Cerebellar cortex (tissue), 1 donor: ENCODE measurements at regions not wholly inside any gene's neighbourhood (a gene's known extent, or its start where the extent isn't known, plus 50 kb on each side); places are given as distances from the start of the nearest gene placed in this dataset.
"Not testable (repeated sequence)": the region's sequence is repeated elsewhere in the genome, so short reads cannot be mapped to it uniquely, and the experiment has no call there.

Source experiments
- DNase-seq: peaks from one replicate; pipeline ENCODE4 v3.0.0-alpha.2; 2015; ENCODE audit warnings: low spot score

GRCh38 chr3:137460944-137461343 is 303.2 kb upstream of the SOX14 start:
- DNase-seq, result no peak

GRCh38 chr3:137463131-137463530 is 301.0 kb upstream of the SOX14 start:
- no peak for DNase-seq

DNA sequence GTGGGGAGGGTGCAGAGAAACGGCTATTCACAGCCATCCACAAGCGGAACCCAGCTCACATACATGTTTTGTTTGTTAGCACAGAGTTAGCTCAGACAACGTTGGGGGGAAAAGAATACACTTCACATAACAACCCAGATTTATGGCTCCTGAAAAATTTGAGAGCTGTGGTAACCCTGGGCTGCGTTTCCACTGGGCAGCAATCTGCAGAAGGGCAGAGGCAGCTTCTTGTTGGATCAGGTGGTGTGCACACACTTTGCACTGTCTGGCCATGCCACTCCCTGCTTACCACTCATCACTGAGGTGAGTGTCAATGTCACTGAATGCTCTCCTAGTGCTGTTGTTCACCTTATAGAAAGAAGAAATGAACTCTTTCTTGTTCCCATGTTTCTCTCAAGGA is 299.8 kb upstream of the SOX14 start:
- DNase-seq, result no peak

GRCh38 chr3:137468446-137468845 is 295.7 kb upstream of the SOX14 start:
- DNase-seq, result no peak

GRCh38 chr3:137469263-137469662 is 294.9 kb upstream of the SOX14 start:
- DNase-seq, result no peak

- DNase-seq, result no peak
Measured at GRCh38 chr3:137471130-137471529, 293.0 kb upstream of the SOX14 start.

- DNase-seq, result no peak
Measured at GRCh38 chr3:137471558-137472204, 292.4 kb upstream of the SOX14 start.

GRCh38 chr3:137477614-137478013 is 286.5 kb upstream of the SOX14 start:
- no peak for DNase-seq

DNA sequence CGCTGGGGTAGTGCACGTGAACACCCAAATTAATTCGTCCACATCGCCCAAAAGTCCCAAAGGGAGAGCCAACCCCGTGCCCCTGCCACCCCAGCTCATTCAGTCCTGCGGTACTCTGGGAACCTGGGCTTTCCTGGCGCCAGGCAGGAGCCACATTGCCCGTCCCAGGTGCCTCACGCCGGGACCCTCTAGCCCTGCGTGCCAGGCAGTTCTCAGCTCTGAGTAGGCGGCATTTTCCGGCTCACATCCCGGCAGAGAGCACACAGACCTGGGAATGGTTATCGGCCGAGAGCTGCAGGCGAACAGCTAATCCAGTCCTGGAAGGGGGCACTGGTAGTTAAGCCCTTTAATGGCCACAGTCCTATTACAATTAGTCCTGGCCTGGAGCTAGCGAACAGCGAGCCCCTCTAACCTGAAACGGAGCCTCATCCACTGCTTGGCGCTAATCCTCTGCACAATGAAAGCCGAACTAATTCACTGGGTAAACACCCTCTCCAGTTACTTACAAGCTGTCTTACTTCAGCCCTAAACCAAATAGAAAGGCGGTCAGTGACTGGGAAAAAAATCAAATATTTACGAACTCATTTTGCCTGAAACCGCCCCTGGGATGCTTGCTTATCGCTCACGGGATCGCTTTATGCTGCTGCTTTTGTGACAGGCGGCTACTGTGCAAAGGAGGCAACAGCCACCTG is 254.6 kb upstream of the SOX14 start:
- no peak for DNase-seq

DNA sequence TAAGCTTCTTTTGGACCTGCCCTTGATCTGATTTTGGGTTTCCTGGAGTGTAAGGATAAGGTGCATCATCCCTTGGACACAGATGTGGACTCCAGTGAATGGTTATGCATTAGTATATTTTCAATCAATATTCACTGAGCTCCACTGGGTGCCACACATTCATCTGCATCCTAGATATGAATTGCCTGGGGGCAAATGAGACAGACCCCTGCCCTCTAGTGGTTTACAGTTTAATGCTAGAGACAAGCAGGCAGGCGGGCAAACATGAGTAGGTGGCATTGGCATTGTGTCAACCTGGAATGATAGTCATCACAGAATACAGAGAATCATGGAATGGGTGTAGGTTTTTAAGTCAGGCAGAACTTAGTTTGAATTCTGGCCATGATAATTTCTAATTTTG is 252.5 kb upstream of the SOX14 start:
- no peak for DNase-seq

GRCh38 chr3:137514853-137515252 is 249.3 kb upstream of the SOX14 start:
- DNase-seq, result no peak

DNA sequence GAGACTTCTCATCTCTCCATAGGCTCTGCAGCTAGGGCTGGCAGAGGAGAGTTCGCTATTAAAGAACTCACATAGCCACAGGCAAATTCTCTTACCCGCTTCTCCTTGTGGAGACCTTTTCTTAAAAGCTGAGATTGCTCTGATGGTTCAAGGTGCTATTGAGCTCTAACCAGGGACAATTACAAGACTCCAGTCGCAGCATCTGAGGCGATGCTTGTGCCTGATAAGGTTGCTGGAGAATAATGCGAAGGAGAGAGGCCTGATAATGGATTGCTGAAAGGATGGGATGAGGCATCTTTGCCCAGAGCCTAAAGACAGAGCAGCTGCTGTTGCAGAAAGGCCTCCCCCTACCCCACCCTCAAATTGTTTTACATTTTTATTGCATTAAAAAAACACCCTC is 244.5 kb upstream of the SOX14 start:
- no peak for DNase-seq

GRCh38 chr3:137524751-137525150 is 239.4 kb upstream of the SOX14 start:
- DNase-seq, result no peak

- DNase-seq, result no peak
Measured at GRCh38 chr3:137525471-137525870, 238.6 kb upstream of the SOX14 start.

DNA sequence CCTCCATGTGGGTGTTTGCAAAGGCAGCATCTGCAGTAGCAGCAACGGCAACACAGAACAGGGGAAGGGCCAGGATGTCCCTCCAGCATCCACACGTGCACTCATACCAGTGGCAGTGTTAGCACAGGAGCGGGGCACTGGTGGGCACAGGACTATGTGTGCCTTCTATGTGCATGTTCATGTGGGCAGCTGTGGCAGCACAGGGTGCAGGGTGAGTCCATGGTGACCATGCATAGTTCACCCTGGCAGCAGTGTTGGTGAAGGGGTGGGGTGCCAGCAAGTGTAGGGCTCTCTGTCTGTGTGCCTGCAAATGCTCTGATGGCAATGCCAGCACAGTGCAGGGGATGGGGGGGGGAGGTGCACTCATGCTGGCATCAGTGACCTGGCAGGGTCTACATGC is 222.1 kb upstream of the SOX14 start:
- DNase-seq, result no peak

DNA sequence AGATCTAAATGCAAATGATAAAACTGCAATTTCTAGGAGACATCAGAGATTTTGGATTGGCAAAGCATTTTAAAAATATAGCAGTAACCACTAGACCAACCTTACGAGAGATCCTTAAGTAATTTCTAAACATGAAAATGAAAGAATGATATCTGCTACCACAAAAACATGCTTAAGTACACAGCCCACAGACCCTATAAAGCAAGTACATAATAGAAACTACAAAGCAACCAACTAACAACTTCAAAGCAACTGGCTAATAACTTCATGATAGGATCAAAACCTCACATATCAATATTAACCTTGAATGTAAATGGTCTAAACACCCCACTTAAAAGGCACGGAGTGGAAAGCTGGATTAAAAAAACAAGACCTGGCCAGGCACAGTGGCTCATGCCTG is 209.9 kb upstream of the SOX14 start:
- no peak for DNase-seq

DNA sequence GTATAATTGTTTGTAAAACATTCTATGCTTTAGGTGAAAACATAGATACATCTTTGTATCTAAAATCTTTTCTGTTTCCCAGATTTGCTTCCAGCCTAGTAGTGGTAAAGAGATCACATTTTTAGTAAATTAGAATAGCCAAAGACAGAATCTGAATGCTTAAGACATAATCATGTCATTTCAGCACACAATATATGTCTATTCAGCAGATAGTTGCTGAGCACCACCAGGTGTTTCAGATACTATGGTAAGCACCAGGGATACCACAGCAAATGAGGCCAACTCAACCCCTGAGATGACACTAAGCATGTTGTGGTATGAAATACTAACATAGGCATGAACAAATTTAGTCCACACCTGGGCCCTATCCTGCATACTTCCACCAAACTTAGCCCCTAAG is 195.2 kb upstream of the SOX14 start:
- DNase-seq, result no peak

- DNase-seq, result no peak
Measured at GRCh38 chr3:137572931-137573330, 191.2 kb upstream of the SOX14 start.

DNA sequence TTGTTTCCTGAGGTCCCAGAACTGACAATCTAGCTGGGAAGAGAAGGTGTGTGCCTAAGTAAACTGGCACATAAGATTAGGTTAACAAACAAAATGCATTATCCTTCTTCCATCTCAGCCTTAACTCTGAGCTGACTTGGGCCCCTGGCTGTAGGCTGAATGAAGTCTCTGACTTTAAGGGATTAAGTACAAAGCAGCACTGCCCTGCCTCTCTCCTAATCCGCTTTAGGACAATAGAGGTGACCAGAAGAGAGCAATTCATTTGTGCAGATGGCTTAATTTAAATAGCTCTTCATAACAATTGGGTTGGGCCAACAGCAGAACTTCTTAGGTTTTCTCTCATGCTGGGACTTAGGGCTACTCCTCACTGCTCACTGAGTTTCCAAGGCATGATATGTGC is 181.6 kb upstream of the SOX14 start:
- no peak for DNase-seq

DNA sequence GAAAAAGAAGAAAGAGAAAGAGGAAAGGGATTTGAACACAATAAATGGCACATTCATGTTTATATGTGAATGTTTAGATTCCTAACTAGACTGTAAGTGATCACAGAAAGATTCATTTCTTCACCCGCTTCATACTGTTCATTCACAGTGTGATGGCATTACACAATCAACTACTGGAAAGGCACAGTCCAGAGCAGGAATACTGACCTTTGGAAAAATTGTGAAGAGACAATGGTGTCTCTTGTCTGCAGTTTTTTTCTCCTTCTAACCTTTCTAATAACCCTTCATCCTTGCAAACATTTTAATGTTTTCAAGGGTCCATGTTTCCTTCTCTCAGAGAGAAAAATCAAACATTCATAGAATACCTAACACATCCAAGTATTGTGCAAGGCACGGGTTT is 180.9 kb upstream of the SOX14 start:
- no peak for DNase-seq

- no peak for DNase-seq
Measured at GRCh38 chr3:137588871-137589270, 175.2 kb upstream of the SOX14 start.

GRCh38 chr3:137595415-137595814 is 168.7 kb upstream of the SOX14 start:
- not testable (repeated sequence) for DNase-seq

- DNase-seq, result no peak
Measured at GRCh38 chr3:137610723-137611122, 153.4 kb upstream of the SOX14 start.

- DNase-seq, result no peak
Measured at GRCh38 chr3:137612291-137612690, 151.8 kb upstream of the SOX14 start.
